HG03095 (cell line): ENCODE measurements at regions not wholly inside any gene's neighbourhood (a gene's known extent, or its start where the extent isn't known, plus 50 kb on each side); places are given as distances from the start of the nearest gene placed in this dataset.
"Not testable (repeated sequence)": the region's sequence is repeated elsewhere in the genome, so short reads cannot be mapped to it uniquely, and the experiment has no call there.

Experiments used
- ATAC-seq: cut with Tn5 transposase; IDR thresholded peaks from one replicate; pipeline ENCODE4 v1.9.1; 2021; ENCODE audit warnings: moderate library complexity; ENCODE audit not compliant: unreplicated experiment

DNA sequence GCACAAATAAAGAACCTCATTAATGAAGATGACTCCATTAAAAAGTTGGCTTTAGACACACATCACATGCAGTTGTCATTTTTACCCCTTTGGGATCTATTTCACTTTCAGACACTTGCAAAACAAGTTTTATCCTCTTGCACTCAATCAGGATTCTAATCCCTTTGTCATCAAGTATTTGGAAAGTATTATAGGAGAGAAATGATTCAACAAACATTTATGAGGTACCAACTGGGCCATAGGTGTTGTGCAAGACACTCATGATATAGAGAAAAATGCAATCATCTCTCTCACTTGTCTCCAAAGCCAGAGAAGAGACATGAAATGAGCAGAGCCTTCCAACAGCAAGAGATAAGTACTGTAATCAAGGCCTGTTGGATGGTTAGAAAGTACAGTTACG lies 327.7 kb downstream of the RMST start:
- no peak for ATAC-seq

DNA sequence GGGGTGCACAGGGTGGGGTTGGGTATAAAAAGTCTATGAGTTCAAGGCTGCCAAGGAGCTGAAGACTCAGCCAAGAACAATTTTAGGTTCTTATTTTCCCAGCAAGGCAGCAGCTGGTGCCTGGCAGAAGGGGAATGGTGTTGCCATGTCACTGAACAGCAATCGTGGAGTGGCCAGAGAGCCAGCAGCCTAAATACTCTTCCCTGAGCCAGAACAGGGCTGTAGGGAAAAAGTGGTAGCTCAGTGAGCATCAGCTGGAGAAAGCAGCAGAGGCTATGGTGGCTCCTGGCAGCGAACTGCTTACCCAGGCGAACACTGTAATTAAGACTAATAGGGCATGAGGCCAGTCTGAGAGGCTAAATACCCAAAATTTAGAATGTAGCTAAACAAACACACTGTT lies 334.9 kb downstream of the RMST start:
- ATAC-seq = no peak

DNA sequence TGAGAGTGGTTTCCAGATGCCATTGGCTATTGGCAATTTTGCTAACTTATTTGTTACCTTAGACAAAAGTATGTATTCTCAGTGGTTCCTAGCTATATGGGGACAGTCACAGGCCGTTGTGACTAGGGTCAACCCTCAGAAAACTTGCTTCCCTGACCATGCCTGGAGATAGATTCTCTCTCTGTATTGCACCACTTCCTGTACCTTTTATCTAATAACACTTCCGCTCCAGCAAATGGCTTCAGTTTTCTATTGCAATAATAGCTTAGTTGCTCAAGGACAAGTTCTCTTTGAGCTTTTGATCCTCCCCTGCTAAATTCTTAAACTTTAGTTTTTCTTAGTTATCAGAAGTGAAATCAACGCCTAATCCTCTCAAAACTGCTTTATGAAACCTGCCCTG lies 338.0 kb downstream of the RMST start:
- ATAC-seq = no peak

DNA sequence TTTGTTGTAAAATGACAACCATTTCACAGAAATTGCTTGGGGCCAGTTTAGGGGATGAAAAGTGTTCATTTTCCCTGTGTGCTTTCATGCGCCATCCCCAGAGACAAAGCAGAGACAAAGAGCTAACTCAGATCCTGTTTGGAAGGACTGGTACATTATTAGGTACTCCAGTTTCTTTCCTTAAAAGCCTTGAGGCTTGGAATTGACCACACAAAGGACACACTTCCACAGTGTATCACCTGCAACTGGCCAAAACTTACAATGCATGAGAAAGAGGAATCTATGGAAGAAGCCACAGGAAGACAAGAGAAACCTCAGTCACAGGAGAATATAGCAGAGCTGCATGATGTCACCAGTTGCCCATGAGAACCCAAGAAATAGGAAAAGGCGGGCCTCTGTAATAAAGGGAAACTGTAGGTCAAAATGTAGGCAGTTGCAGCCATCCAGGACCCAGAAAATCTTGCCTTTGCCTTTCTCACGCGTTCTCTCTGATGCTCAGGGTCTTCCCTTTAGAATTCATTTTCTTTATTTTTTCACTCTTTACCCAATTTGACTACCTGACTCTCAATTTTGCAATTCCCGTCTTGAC lies 339.0 kb downstream of the RMST start:
- ATAC-seq = no peak

DNA sequence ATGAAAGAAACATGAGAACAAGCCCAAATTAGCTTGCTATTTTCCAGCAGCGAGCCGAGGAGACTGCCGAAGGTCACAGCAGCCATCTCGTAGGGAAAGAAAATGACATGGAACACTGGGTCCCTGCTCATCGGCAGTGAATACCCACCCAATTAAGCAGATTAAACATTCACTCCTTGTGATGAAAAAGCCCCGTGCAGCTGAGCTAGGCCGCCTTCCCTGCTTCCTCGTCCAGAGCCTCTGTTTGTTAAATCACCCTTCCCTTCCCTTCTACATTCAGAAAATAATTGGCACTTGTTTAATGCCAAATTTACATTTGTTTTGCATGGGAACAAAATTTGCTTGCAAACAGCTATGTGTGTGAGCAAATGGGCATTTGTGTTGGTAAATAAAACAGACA lies 342.5 kb downstream of the RMST start:
- ATAC-seq = no peak

DNA sequence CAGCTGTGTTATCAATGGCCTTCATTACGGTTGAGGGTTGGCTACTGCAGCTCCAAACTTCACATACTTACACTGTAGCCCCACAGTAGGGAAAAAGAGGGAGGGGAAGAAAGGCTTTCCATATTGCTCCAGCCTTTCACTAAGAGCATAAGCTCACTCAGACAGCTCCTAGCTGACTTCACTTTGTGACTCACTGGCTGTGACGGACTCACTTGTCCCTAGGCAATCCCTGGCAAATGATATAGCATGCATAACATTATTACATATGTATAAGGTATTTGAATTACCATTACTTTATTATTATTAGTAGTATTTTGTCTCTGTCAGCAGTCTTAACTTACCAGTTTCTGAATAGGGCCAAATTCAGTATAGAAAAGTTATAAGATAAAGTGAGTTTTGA lies 350.7 kb downstream of the RMST start:
- ATAC-seq = no peak

DNA sequence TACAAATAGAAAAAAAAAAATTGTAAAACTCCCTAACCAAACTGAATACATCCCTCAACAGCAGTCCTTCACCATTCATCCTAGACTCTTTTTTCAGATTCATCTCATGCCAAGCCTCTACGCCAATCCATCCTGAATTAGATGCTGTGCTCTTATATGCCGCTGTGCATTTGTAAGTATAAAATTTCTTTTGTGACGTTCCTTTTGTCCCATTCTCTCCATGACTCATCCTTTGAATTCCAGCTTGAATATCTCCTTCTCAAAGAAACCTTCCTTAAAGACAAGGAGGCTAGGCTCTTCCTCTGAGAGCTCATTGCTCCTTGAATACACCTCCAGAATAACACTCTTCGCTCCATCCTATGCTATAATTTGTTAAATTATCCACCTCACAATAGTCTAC lies 359.2 kb downstream of the RMST start:
- no peak for ATAC-seq

DNA sequence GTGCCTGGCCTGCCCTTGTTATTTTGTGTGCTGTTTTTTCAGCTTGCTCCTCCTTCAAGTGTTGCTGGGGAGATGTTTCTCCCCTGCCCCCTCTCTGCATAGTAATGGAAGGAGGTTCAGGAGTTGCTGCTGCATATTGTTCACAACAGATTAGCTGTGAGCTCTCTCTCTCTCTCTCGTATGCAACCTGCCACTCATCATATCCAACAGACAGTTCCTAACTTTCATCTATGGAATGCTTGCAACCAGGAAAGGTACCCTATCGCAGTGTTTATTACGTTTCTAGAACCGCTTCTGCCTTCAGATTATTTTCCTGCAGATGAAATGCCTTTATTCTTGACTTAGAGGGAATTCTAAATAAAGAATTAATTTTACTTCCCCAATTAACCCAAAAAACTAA lies 372.9 kb downstream of the RMST start:
- ATAC-seq = no peak

DNA sequence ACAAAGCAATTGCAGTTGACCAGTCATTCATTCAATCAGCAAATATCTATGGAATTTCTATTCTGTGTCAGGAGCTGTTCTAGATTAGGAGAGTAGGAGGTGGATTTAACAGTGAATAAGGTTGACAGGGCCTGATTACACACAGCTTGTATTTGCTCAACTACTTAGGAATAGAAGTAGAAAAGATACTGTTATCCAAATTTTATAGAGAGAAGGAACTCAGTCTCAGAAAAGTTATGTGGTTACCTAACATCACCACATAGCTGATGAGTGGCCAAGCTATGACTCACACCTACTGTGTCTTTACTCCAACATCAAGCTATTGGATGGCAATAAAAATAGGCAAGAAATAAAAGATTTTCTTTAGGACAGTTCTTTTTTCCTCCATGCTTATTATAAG lies 374.8 kb downstream of the RMST start:
- no peak for ATAC-seq

DNA sequence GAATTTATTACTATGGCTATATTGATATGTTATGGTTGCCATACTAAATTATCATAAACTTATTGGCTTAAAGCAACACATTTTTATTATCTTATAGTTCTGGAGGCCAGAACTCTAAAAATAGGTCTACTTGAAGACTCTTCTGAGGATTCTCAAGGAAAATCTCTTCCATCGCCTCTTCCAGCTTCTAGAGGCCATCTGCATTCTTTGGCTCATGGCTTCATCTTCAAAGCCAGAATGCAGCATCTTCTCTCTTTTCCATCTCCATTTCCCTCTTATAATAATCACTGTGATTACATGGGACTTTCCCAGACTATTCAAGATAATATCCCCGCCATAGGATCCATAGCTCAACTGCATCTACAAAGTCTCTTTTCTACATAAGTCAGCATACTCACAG lies 385.4 kb downstream of the RMST start:
- no peak for ATAC-seq

DNA sequence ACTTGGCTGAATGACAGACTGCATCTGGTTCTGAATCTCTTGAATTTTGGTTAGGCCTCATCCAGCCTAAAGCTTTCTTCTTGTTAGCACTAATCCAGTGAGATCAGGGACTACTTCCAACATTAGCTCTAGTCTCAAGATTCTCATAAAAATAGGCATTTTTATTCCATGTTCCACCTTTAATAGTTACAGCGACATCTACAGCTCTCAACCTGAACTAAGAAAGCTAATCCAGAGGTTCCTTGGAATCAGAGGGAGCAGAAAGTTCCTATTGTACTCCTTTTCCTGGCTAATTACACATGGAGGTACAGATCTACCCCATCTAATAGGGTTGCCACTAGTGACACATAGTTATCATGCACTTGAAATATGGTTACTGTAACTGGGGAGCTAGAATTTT lies 391.9 kb downstream of the RMST start:
- ATAC-seq = no peak

DNA sequence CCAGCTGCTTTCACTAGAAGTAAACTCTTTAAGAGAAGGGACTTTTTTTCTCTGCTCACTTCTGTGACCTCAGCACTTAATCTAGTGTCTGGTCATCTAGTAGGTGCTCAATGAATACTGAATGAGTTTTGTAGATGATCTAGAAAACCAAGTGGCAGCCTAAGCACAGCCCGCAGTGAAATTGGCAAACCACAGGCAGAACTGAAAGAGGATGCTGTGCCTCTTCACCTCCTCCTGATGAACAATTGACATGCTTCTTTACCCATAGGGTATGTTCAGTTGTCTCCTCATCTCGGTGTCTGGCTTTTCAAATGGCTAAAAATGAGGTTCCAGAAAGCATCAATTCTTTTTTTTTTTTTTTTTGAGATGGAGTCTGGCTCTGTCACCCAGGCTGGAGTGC lies 399.5 kb downstream of the RMST start:
- no peak for ATAC-seq

DNA sequence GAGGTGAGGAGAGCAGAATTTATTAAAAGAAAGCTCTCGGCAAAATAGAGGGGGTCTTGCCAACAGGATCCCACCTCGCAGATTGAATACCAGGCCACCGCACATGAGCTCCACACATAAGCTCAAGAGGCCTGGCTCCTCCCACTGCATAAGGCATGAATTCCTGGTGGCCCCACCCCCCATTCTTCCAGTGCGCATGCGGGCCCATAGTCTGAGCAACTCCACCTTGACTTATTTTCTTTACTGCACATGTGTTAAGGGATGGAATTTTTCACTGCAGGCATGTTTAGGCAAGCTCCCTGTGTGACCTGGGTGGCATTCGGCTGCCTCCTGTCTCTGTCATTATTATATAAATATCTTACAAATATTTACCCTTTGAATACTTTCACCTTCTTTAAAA lies 412.5 kb downstream of the RMST start:
- no peak for ATAC-seq

DNA sequence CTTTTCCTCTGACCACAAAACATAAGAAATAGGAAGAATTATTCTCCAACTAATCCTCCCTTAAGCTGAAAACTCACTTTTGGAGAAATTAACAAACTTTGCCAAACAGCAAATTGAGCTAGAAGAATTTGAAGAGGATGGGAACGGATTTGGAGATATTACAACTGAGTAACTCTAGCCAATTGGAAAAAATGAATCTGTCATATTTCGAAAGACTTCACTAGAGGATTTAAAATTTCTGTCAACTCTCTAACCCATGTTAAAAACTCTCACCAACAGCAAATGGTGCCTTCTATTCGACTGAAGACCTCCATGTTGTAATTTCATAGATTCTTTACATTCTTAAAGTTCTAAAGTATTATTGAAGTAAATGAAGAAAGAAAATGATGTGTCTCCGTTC lies 414.2 kb downstream of the RMST start:
- ATAC-seq = no peak

DNA sequence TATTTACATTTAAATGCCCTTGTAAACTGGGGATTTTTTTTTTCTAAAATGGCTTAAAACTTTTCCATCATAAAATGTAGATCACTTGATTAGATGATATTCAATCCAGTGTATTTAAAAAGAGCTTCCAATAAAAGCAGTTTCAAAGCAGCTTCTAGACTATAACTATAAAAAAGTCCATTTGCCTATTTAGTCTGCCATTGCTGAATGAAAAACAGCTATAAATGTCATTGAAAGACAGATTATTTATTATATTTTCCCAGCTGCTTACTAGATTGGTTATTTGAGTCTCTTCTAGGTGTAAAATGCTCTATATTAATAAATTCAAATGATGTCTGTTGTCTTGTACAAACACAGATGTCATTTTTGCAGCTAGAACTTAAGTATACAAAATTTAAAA lies 414.8 kb downstream of the RMST start:
- no peak for ATAC-seq

DNA sequence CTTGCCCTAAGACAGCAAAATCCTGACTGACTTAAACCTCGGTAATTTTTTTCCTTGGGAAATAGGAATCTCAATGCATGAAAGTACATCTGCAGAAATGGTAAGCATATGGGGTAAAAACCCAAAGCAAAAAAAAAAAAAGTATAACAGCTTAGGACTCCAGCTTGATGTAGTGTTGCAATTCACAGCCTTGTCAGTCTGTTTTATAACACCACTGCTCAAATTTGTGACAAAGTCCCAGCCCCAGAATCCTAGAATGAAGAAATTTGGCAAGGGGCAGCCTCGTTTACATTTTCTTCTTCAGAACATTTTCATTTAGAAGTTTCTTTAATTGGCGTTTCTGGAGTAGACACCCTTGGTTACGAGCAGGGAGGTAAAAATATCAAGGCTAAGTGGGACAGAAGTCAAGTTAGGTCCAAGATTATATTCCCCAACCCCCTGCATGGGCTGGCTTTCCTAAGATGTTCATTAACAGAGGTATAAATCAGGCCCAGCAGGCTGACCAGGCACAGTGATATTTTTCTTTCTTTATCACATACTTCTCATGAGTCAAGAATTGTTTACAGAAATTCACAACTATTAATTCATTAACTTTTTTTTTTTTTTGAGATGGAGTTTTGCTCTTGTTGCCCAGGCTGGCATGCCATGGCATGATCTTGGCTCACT lies 424.0 kb downstream of the RMST start:
- no peak for ATAC-seq

DNA sequence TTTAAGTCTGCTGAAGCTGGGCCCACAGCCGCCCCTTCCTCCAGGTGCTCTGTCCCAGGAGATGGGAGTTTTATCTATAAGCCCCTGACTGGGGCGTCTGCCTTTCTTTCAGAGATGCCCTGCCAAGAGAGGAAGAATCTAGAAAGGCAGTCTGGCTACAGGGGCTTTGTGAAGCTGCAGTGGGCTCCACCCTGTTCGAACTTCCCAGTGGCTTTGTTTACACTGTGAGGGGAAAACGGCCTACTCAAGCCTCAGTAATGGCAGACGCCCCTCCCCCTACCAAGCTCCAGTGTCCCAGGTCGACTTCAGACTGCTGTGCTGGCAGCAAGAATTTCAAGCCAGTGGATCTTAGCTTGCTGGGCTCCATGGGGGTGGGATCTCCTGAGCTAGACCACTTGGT lies 435.3 kb downstream of the RMST start:
- ATAC-seq = not testable (repeated sequence)

DNA sequence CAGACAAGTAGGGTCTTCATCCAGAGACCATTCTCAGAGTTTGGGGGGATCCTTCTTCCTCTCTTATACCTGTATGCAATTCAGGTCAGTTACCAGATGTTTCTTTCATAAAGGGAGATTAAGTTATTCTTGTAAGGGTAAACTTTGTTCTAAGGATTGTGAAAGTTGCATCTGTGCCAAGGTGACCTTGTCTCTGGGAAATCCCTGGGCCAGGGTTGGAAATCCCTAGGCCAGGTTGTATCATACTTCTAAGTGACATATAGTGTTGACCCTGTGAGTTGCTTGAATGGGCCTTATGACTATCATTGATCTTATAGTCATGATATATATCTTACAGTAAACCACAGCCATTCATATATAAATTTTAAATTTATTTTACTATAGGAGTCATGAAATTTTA lies 436.9 kb downstream of the RMST start:
- no peak for ATAC-seq

DNA sequence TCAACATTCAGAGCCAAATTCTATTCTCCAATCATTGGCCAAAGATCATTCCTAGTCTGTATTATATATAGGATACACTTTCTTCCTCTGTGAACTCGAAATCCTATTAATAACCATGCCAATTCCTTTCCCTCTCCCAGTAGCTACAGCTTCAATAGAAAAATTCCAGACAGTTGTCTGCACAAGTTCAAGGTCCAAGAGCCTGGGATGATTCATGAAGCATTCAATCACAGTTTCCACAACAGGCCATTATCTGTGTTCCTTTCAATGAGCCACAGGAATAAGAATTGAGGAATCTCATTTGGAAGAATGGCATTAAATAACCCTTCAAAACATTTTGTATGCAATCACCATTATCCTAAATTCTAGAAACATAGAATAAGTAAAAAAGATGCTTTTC lies 437.4 kb downstream of the RMST start:
- no peak for ATAC-seq

DNA sequence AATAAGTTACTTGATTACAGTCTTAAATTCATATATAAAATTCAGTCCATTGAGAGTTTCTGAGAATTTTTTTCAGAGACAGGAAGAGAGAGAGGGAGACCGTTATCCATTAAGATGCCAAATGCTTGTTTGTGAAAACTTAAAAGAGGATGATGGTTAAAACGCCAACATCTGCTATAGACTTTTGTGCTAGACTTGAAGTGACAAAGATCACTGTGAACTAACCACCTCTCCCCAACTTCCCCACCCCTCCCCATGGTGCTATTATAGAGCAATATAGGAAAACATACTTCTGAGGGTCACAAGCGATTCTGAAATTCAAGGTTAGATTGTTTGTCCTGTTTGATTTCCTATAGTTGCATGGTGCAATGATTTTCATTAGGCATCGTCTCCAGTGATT lies 440.8 kb downstream of the RMST start:
- ATAC-seq = no peak

DNA sequence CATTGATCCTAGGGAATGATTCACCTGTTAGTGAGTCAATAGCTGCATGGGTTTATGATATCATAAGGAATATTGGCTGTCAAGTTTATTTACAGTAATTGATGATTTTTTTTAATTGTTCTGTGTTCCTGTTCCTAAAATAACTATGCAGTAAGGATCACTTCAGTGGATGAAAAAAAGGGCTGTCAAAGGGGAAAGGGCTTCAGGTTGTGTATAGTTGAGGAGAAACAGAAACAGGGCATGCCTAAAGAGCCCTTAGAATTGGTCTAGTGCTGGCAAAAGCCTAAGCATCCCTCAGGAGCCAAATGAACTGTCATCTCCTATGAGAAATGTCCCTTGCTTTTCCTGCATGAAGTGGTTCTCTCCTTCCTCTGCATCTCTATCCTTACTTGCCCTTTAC lies 444.9 kb downstream of the RMST start:
- no peak for ATAC-seq

DNA sequence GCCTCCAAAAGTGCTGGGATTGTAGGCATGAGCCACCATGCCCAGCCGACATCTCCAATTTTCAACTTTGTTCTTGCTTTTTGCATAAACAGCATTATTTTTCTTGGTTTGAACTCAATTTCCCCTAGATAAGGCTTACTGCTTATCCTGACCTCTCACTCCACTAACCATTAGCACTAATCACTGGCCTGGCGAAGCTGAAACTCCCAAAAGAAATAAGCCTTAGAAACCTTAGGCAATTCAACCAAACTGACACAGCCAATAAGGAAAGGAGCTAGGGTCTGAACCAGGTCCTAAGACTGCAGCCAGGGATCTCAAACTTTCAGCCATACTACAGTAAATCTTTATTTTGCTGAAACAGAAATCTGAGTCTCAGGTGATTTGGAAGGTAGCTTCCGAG lies 448.0 kb downstream of the RMST start:
- no peak for ATAC-seq

DNA sequence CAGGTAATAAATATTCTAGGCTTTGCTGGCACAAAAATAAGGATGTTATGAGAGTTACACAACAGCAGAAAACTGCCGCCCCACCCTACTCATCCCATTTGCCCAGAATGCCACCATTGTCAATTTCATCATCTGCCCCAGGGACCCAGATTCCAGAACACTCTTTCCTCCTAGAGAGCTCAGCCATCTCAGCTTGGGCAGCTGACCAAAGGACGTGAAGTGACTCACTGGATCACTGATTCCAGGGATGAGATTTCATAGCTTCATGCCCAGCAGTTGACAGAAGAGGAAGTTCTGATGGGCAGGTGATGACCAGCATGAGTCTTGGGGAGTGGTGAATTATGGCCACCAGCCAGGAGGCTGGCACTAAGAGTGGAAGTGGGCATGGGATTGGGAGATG lies 450.3 kb downstream of the RMST start:
- ATAC-seq = no peak
